GM23338 (cell line): ENCODE measurements at regions not wholly inside any gene's neighbourhood (a gene's known extent, or its start where the extent isn't known, plus 50 kb on each side); places are given as distances from the start of the nearest gene placed in this dataset.
"Not testable (repeated sequence)": the region's sequence is repeated elsewhere in the genome, so short reads cannot be mapped to it uniquely, and the experiment has no call there.

Source experiments
- ATAC-seq: fragments of 200-7000 bp; cut with Tn5 transposase; 3 replicates; pipeline ENCODE4 v1.9.1; 2020
- DNase-seq: peaks from one replicate; pipeline ENCODE4 v3.0.0-alpha.2; 2015; ENCODE audit warnings: low spot score
- H2AFZ ChIP-seq: fragments of 200-600 bp; sonication (generic); 2 replicates; pipeline ENCODE4 v1.8.0; 2016; ENCODE audit warnings: antibody characterized with exemption, mild to moderate bottlenecking, moderate library complexity
- H3F3A ChIP-seq: fragments of 200-600 bp; sonication (generic); replicated peaks from 2 replicates; pipeline ENCODE4 v1.8.0; 2017; ENCODE audit warnings: antibody characterized with exemption, mixed run types, low read depth
- H3K27ac ChIP-seq: fragments of 200-600 bp; sonication (generic); 2 replicates; pipeline ENCODE4 v1.6.1; 2016; ENCODE audit warnings: low read depth
- H3K27me3 ChIP-seq: fragments of 200-600 bp; sonication (generic); 2 replicates; pipeline ENCODE4 v1.8.0; 2016; ENCODE audit warnings: mild to moderate bottlenecking, mixed run types, moderate library complexity; ENCODE audit not compliant: insufficient read depth
- H3K36me3 ChIP-seq: fragments of 200-600 bp; sonication (generic); 2 replicates; pipeline ENCODE4 v1.8.0; 2016; ENCODE audit warnings: mild to moderate bottlenecking; ENCODE audit not compliant: insufficient read depth
- H3K4me1 ChIP-seq: fragments of 200-600 bp; sonication (generic); 2 replicates; pipeline ENCODE4 v1.8.0; 2016; ENCODE audit warnings: mild to moderate bottlenecking, moderate library complexity; ENCODE audit not compliant: insufficient read depth
- H3K4me2 ChIP-seq: fragments of 200-600 bp; sonication (generic); 2 replicates; pipeline ENCODE4 v1.7.1; 2017; ENCODE audit warnings: mixed run types
- H3K4me3 ChIP-seq: fragments of 200-600 bp; sonication (generic); 2 replicates; pipeline ENCODE4 v1.6.1; 2016; ENCODE audit warnings: mixed run types
- H3K79me2 ChIP-seq: fragments of 200-600 bp; sonication (generic); replicated peaks from 2 replicates; pipeline ENCODE4 v1.8.0; 2017; ENCODE audit warnings: mild to moderate bottlenecking; ENCODE audit not compliant: insufficient read depth
- H3K9me2 ChIP-seq: fragments of 200-600 bp; sonication (generic); 2 replicates; pipeline ENCODE4 v1.8.0; 2017; ENCODE audit not compliant: insufficient read depth
- H4K20me1 ChIP-seq: fragments of 200-600 bp; sonication (generic); replicated peaks from 2 replicates; pipeline ENCODE4 v1.8.0; 2017; ENCODE audit warnings: mild to moderate bottlenecking; ENCODE audit not compliant: insufficient read depth
- H3K27ac Mint-ChIP-seq: 2 replicates; pipeline ENCODE4 v1.8.0; 2020; ENCODE audit warnings: inconsistent platforms, mild to moderate bottlenecking, moderate library complexity, mixed read lengths
- H3K27me3 Mint-ChIP-seq: 3 replicates; pipeline ENCODE4 v1.8.0; 2022; ENCODE audit warnings: low read depth, mild to moderate bottlenecking, moderate library complexity, mixed read lengths, inconsistent platforms; ENCODE audit not compliant: insufficient read depth, poor library complexity
- H3K36me3 Mint-ChIP-seq: 3 replicates; pipeline ENCODE4 v1.8.0; 2021; ENCODE audit warnings: low read depth, mild to moderate bottlenecking, inconsistent platforms, moderate library complexity, mixed read lengths
- H3K4me1 Mint-ChIP-seq: 3 replicates; pipeline ENCODE4 v1.8.0; 2020; ENCODE audit warnings: mild to moderate bottlenecking, inconsistent platforms, mixed read lengths
- H3K4me3 Mint-ChIP-seq: 3 replicates; pipeline ENCODE4 v1.8.0; 2021; ENCODE audit warnings: moderate library complexity, mild to moderate bottlenecking, inconsistent platforms, mixed read lengths
- H3K9me3 Mint-ChIP-seq: 3 replicates; pipeline ENCODE4 v1.8.0; 2020; ENCODE audit warnings: moderate library complexity, mild to moderate bottlenecking, inconsistent platforms, mixed read lengths
- CREB1 ChIP-seq: fragments of 250-450 bp; sonication (Bioruptor Pico); IDR thresholded peaks from 2 replicates; pipeline ENCODE4 v1.5.0; 2020; ENCODE audit warnings: low read depth, mild to moderate bottlenecking, moderate library complexity
- EZH2 ChIP-seq: fragments of 200-600 bp; sonication (generic); IDR thresholded peaks from one replicate; pipeline ENCODE4 v1.8.0; 2017; ENCODE audit warnings: antibody characterized with exemption, mild to moderate bottlenecking, low read depth; ENCODE audit not compliant: unreplicated experiment
- EZH2phosphoT487 ChIP-seq: fragments of 200-600 bp; sonication (generic); IDR thresholded peaks from one replicate; pipeline ENCODE4 v1.8.1; 2018; ENCODE audit warnings: antibody characterized with exemption; ENCODE audit not compliant: unreplicated experiment
- JUNB ChIP-seq: IDR thresholded peaks from one replicate; pipeline ENCODE4 v1.6.1; 2016; ENCODE audit warnings: antibody characterized with exemption; ENCODE audit not compliant: unreplicated experiment
- NANOG ChIP-seq: IDR thresholded peaks from 2 replicates; pipeline ENCODE4 v1.6.1; 2016; ENCODE audit warnings: antibody characterized with exemption, borderline replicate concordance
- POLR2AphosphoS5 ChIP-seq: IDR thresholded peaks from 2 replicates; pipeline ENCODE4 v1.6.1; 2016; ENCODE audit warnings: antibody characterized with exemption, low read depth
- STAT1 ChIP-seq: IDR thresholded peaks from one replicate; pipeline ENCODE4 v1.6.1; 2016; ENCODE audit warnings: antibody characterized with exemption; ENCODE audit not compliant: unreplicated experiment
- ZNF114 ChIP-seq: fragments of 250-450 bp; sonication (Bioruptor Pico); IDR thresholded peaks from 2 replicates; pipeline ENCODE4 v1.5.0; 2020; ENCODE audit warnings: mild to moderate bottlenecking, moderate library complexity
- ZNF331 ChIP-seq: fragments of 250-450 bp; sonication (Bioruptor Pico); IDR thresholded peaks from 2 replicates; pipeline ENCODE4 v1.5.0; 2020; ENCODE audit warnings: low read depth, mild to moderate bottlenecking, moderate library complexity
- TF ChIP-seq, protein P1 (sequence below): IDR thresholded peaks from 2 replicates; pipeline ENCODE4 v1.6.1; 2016; ENCODE audit warnings: antibody characterized with exemption
- TF ChIP-seq, protein P2 (sequence below), 2 experiments: fragments of 200-600 bp in 1 of 2; sonication (generic) in 1 of 2; conservative IDR thresholded peaks; 2 replicates each; pipeline versions ENCODE4 v1.5.1 to v1.6.1; 2016 to 2017; ENCODE audit warnings: antibody characterized with exemption in 2 of 2, low read depth in 2 of 2, mild to moderate bottlenecking in 2 of 2, moderate library complexity in 1 of 2
- TF ChIP-seq, protein P3 (sequence below): IDR thresholded peaks from one replicate; pipeline ENCODE4 v1.6.1; 2018; ENCODE audit warnings: antibody characterized with exemption; ENCODE audit not compliant: unreplicated experiment

DNA sequence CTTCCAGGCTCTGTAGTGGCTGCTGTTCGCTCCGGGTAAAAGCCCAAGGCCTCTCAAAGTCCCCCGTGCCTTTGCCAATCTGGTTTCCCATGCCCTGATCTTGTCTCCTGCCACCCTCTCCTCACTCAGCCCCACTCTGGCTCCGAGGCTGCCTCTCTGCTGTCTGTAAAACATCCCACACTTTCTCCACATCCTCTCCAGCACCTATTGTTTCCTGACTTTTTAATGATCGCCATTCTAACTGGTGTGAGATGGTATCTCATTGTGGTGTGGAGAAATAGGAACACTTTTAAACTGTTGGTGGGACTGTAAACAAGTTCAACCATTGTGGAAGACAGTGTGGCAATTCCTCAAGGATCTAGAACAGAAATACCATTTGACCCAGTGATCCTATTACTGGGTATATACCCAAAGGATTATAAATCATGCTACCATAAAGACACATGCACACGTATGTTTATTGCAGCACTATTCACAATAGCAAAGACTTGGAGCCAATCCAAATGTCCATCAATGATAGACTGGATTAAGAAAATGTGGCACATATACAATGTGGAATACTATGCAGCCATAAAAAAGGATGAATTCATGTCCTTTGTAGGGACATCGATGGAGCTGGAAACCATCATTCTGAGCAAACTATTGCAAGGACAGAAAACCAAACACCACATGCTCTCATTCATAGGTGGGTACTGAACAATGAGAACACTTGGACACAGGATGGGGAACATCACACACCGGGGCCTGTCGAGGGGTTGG lies 112.9 kb downstream of the VEGFA start:
- not testable (repeated sequence) for H3K79me2 ChIP-seq, H3K27me3 ChIP-seq, H4K20me1 ChIP-seq, H3K9me2 ChIP-seq, ATAC-seq, H3K36me3 ChIP-seq, H3K27ac ChIP-seq, H3K27me3 Mint-ChIP-seq, H3K9me3 Mint-ChIP-seq, H3K27ac Mint-ChIP-seq, H3K36me3 Mint-ChIP-seq, H3K4me2 ChIP-seq, H3F3A ChIP-seq, H3K4me1 Mint-ChIP-seq, DNase-seq, H3K4me1 ChIP-seq, H3K4me3 Mint-ChIP-seq, H3K4me3 ChIP-seq, H2AFZ ChIP-seq

DNA sequence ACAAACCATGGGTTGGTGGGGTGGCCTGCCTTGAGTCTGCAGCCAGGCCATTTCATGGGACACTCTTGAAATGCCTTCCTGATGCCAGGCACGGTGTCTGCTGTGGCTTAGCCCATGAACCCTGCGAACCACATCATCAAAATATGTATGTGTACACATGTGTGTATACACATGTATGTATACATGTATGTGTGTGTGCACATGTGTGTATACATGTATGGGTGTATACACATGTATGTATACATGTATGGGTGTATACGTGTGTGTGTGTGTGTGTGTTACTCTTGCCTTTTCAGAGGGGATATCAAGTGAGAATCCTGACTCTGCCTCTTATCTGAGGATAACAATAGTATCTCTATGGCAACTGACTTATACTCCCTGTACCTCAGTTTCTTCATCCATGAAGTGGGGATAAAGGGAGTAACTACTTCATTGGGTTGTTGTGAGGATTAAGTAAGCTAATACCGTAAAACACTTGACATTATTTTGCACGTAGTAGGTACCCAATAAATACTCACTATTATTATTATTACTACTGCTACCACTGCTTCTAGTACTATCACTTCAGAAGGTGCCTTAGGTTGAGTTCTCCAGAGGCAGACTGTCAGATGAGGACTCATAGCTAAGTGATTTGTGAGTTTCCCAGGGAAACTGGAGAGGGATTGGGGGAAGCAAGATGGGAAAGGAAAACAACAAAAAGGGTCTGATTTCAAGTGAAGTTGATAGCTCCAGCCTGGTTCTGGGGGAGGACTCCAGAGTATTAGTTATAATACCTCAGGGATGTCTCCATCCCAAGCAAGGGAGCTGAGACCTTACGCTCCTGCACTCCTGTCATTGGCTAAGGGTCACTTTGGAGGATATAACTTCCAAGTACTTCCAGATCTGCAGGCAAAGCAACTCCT lies 110.5 kb downstream of the VEGFA start:
- no peak overlapping the region for H3K4me2 ChIP-seq
- H3K27me3 ChIP-seq: no peaks in the 10 kb centered on the region
- H3K36me3 Mint-ChIP-seq: no peaks in the 10 kb centered on the region
- no peaks in the 10 kb centered on the region for H3K9me2 ChIP-seq
- no peaks in the 10 kb centered on the region for H3K4me1 ChIP-seq
- no peaks in the 10 kb centered on the region for H3K79me2 ChIP-seq
- peaks cover 3% of the 10 kb centered on the region; the same call in 2 of the 3 replicates for H3K4me1 Mint-ChIP-seq
- H3K36me3 ChIP-seq: no peaks in the 10 kb centered on the region
- H2AFZ ChIP-seq: no peak overlapping the region
- no peak overlapping the region for H3K4me3 ChIP-seq
- no peak overlapping the region for H3K27ac Mint-ChIP-seq
- ATAC-seq (no peak), DNase-seq (no peak)
- H4K20me1 ChIP-seq: no peaks in the 10 kb centered on the region
- H3K27ac ChIP-seq: no peak overlapping the region
- H3K9me3 Mint-ChIP-seq: no peaks in the 10 kb centered on the region
- H3K4me3 Mint-ChIP-seq: no peak overlapping the region
- no peaks in the 10 kb centered on the region for H3F3A ChIP-seq
- H3K27me3 Mint-ChIP-seq: no peaks in the 10 kb centered on the region
- TF ChIP-seq ZNF114 (CRISPR knock-in tag) (no peak), EZH2 (no peak), ZNF331 (CRISPR knock-in tag) (no peak), JUNB (no peak), CREB1 (CRISPR knock-in tag) (no peak), POLR2AphosphoS5 (no peak), EZH2phosphoT487 (no peak), STAT1 (no peak), NANOG (no peak)
- TF ChIP-seq, protein P1, sequence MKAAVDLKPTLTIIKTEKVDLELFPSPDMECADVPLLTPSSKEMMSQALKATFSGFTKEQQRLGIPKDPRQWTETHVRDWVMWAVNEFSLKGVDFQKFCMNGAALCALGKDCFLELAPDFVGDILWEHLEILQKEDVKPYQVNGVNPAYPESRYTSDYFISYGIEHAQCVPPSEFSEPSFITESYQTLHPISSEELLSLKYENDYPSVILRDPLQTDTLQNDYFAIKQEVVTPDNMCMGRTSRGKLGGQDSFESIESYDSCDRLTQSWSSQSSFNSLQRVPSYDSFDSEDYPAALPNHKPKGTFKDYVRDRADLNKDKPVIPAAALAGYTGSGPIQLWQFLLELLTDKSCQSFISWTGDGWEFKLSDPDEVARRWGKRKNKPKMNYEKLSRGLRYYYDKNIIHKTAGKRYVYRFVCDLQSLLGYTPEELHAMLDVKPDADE: no peak
- TF ChIP-seq, protein P2, sequence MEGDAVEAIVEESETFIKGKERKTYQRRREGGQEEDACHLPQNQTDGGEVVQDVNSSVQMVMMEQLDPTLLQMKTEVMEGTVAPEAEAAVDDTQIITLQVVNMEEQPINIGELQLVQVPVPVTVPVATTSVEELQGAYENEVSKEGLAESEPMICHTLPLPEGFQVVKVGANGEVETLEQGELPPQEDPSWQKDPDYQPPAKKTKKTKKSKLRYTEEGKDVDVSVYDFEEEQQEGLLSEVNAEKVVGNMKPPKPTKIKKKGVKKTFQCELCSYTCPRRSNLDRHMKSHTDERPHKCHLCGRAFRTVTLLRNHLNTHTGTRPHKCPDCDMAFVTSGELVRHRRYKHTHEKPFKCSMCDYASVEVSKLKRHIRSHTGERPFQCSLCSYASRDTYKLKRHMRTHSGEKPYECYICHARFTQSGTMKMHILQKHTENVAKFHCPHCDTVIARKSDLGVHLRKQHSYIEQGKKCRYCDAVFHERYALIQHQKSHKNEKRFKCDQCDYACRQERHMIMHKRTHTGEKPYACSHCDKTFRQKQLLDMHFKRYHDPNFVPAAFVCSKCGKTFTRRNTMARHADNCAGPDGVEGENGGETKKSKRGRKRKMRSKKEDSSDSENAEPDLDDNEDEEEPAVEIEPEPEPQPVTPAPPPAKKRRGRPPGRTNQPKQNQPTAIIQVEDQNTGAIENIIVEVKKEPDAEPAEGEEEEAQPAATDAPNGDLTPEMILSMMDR (conservative IDR thresholded peaks at IDR 0.05; ENCODE audit: low read depth in 2 of 2): no peak
- TF ChIP-seq, protein P3, sequence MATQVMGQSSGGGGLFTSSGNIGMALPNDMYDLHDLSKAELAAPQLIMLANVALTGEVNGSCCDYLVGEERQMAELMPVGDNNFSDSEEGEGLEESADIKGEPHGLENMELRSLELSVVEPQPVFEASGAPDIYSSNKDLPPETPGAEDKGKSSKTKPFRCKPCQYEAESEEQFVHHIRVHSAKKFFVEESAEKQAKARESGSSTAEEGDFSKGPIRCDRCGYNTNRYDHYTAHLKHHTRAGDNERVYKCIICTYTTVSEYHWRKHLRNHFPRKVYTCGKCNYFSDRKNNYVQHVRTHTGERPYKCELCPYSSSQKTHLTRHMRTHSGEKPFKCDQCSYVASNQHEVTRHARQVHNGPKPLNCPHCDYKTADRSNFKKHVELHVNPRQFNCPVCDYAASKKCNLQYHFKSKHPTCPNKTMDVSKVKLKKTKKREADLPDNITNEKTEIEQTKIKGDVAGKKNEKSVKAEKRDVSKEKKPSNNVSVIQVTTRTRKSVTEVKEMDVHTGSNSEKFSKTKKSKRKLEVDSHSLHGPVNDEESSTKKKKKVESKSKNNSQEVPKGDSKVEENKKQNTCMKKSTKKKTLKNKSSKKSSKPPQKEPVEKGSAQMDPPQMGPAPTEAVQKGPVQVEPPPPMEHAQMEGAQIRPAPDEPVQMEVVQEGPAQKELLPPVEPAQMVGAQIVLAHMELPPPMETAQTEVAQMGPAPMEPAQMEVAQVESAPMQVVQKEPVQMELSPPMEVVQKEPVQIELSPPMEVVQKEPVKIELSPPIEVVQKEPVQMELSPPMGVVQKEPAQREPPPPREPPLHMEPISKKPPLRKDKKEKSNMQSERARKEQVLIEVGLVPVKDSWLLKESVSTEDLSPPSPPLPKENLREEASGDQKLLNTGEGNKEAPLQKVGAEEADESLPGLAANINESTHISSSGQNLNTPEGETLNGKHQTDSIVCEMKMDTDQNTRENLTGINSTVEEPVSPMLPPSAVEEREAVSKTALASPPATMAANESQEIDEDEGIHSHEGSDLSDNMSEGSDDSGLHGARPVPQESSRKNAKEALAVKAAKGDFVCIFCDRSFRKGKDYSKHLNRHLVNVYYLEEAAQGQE: no peak
